HUDEP-2 (cell line): ENCODE measurements at regions not wholly inside any gene's neighbourhood (a gene's known extent, or its start where the extent isn't known, plus 50 kb on each side); places are given as distances from the start of the nearest gene placed in this dataset.

ENCODE experiments used
- DNase-seq, 76 experiments: peaks; one replicate each; lab custom pipeline; 2025; ENCODE audit not compliant: unreplicated experiment in 76 of 76; lab: John Stamatoyannopoulos, UW

GRCh38 chr2:58638256-58638805 lies 397.2 kb upstream of the FANCL start:
- no peak for DNase-seq

GRCh38 chr2:58636872-58637271 lies 395.7 kb upstream of the FANCL start:
- no peak for DNase-seq

- DNase-seq, result no peak
These were observed 394.8 kb upstream of the FANCL start for GRCh38 chr2:58635801-58636375.

- DNase-seq, result no peak
These were observed 393.7 kb upstream of the FANCL start for GRCh38 chr2:58634653-58635370.

- no peak for DNase-seq
These were observed 392.7 kb upstream of the FANCL start for GRCh38 chr2:58633613-58634365.

GRCh38 chr2:58631986-58632385 lies 390.9 kb upstream of the FANCL start:
- no peak for DNase-seq

- no peak for DNase-seq
These were observed 388.5 kb upstream of the FANCL start for GRCh38 chr2:58629545-58630119.

GRCh38 chr2:58620896-58621295 lies 379.8 kb upstream of the FANCL start:
- no peak for DNase-seq

GRCh38 chr2:58620093-58620492 lies 379.0 kb upstream of the FANCL start:
- DNase-seq, result no peak

GRCh38 chr2:58616961-58617360 lies 375.8 kb upstream of the FANCL start:
- DNase-seq, result no peak

GRCh38 chr2:58614219-58614618 lies 373.1 kb upstream of the FANCL start:
- DNase-seq, result no peak

- no peak for DNase-seq
These were observed 371.8 kb upstream of the FANCL start for GRCh38 chr2:58612973-58613372.

- DNase-seq, result no peak
These were observed 368.2 kb upstream of the FANCL start for GRCh38 chr2:58609326-58609725.

GRCh38 chr2:58608146-58608545 lies 367.0 kb upstream of the FANCL start:
- no peak for DNase-seq

GRCh38 chr2:58607448-58607847 lies 366.3 kb upstream of the FANCL start:
- no peak for DNase-seq

GRCh38 chr2:58606799-58607198 lies 365.7 kb upstream of the FANCL start:
- no peak for DNase-seq

GRCh38 chr2:58604096-58604495 lies 363.0 kb upstream of the FANCL start:
- no peak for DNase-seq

GRCh38 chr2:58601017-58601416 lies 359.9 kb upstream of the FANCL start:
- no peak for DNase-seq

GRCh38 chr2:58598171-58598570 lies 357.0 kb upstream of the FANCL start:
- no peak for DNase-seq

GRCh38 chr2:58595714-58596113 lies 354.6 kb upstream of the FANCL start:
- no peak for DNase-seq

GRCh38 chr2:58594762-58595161 lies 353.6 kb upstream of the FANCL start:
- no peak for DNase-seq
